H1 (cell line): ENCODE measurements at regions not wholly inside any gene's neighbourhood (a gene's known extent, or its start where the extent isn't known, plus 50 kb on each side); places are given as distances from the start of the nearest gene placed in this dataset.

Source experiments
- CTCF ChIA-PET: fragments of 300-600 bp; sonication (Branson Sonifier 250); formaldehyde crosslinking; loops from one replicate; lab custom pipeline; 2021; ENCODE audit not compliant: partially characterized antibody; lab: Charles Lee
- POLR2A ChIA-PET: fragments of 300-600 bp; sonication (Branson Sonifier 250); formaldehyde crosslinking; loops from one replicate; lab custom pipeline; 2021; ENCODE audit warnings: inconsistent platforms; ENCODE audit not compliant: partially characterized antibody; lab: Charles Lee
- DNase-seq, 2 experiments: peaks; one replicate each; pipeline versions ENCODE4 v3.0.0 to v3.0.0-alpha.2; 2010 to 2022; ENCODE audit warnings: low spot score in 2 of 2, low read depth in 1 of 2, mixed read lengths in 1 of 2
- FAIRE-seq: peaks from 2 replicates; lab custom pipeline; 2011; peaks lifted over from hg19 to GRCh38; lab: Jason Lieb, UNC
- H2AFZ ChIP-seq: 2 replicates; pipeline ENCODE4 v1.8.1; 2012; ENCODE audit warnings: low read length, inconsistent platforms
- H2AK5ac ChIP-seq: 2 replicates; pipeline ENCODE4 v1.6.1; 2013; ENCODE audit warnings: low read depth, low read length
- H2BK120ac ChIP-seq: replicated peaks from 2 replicates; pipeline ENCODE3; 2013; ENCODE audit warnings: low read depth, low read length, inconsistent platforms
- H2BK12ac ChIP-seq: 2 replicates; pipeline ENCODE4 v1.6.1; 2013; ENCODE audit warnings: low read depth, low read length
- H2BK15ac ChIP-seq: 2 replicates; pipeline ENCODE4 v1.6.1; 2013; ENCODE audit warnings: low read length
- H2BK20ac ChIP-seq: 2 replicates; pipeline ENCODE4 v1.6.1; 2013; ENCODE audit warnings: low read length
- H2BK5ac ChIP-seq: 2 replicates; pipeline ENCODE4 v1.6.1; 2013; ENCODE audit warnings: low read depth, low read length
- H3K14ac ChIP-seq: 2 replicates; pipeline ENCODE4 v1.6.1; 2013; ENCODE audit warnings: inconsistent platforms; ENCODE audit not compliant: insufficient read length
- H3K18ac ChIP-seq: 2 replicates; pipeline ENCODE4 v1.6.1; 2013; ENCODE audit warnings: low read length; ENCODE audit errors: extremely low read depth
- H3K23ac ChIP-seq: 2 replicates; pipeline ENCODE4 v1.6.1; 2013; ENCODE audit warnings: inconsistent platforms; ENCODE audit not compliant: insufficient read length
- H3K23me2 ChIP-seq: 2 replicates; pipeline ENCODE4 v1.6.1; 2013; ENCODE audit warnings: low read depth, low read length
- H3K27ac ChIP-seq: 2 replicates; pipeline ENCODE4 v1.6.1; 2011; ENCODE audit warnings: low read depth, low read length, inconsistent platforms
- H3K27me3 ChIP-seq, 4 experiments: replicated peaks in 1 of 4; 1 replicate in 1 of 4; 2 replicates in 3 of 4; pipeline versions ENCODE4 v1.6.1 to v1.8.1; 2011 to 2013; ENCODE audit warnings: low read length in 3 of 4, mild to moderate bottlenecking in 3 of 4, inconsistent platforms in 2 of 4, mixed read lengths in 2 of 4, moderate library complexity in 1 of 4; ENCODE audit not compliant: control insufficient read depth in 3 of 4, insufficient read depth in 3 of 4; ENCODE audit errors: extremely low read depth in 1 of 4
- H3K36me3 ChIP-seq, 4 experiments: 2 replicates each; pipeline versions ENCODE4 v1.6.1 to v1.8.1; 2011 to 2013; ENCODE audit warnings: mild to moderate bottlenecking in 4 of 4, low read length in 3 of 4, moderate library complexity in 2 of 4, control low read depth in 1 of 4, inconsistent platforms in 1 of 4; ENCODE audit not compliant: insufficient read depth in 4 of 4, control insufficient read depth in 2 of 4
- H3K4ac ChIP-seq: replicated peaks from 2 replicates; pipeline ENCODE3; 2013; ENCODE audit warnings: low read length, low read depth, mixed read lengths, inconsistent platforms; ENCODE audit not compliant: insufficient read length
- H3K4me1 ChIP-seq, 4 experiments: replicated peaks in 1 of 4; 1 replicate in 1 of 4; 2 replicates in 3 of 4; pipeline versions ENCODE4 v1.6.1 to v1.8.1; 2011 to 2013; ENCODE audit warnings: low read length in 3 of 4, inconsistent platforms in 2 of 4, mixed read lengths in 1 of 4; ENCODE audit not compliant: insufficient read depth in 4 of 4, control insufficient read depth in 3 of 4
- H3K4me2 ChIP-seq, 2 experiments: 2 replicates each; pipeline versions ENCODE4 v1.6.1 to v1.8.1; 2011 to 2013; ENCODE audit warnings: low read depth in 2 of 2, low read length in 2 of 2, control low read depth in 1 of 2, inconsistent platforms in 1 of 2, mild to moderate bottlenecking in 1 of 2; ENCODE audit not compliant: insufficient read depth in 1 of 2
- H3K4me3 ChIP-seq, 4 experiments: fragments of 200-600, 300-600 bp in 1 of 4; sonication (generic), shearing (Covaris generic), sonication (Bioruptor Twin) in 1 of 4; 2 replicates each; pipeline versions ENCODE4 v1.5.1 to v1.8.1; 2011 to 2016; ENCODE audit warnings: low read length in 4 of 4, low read depth in 3 of 4, control low read depth in 2 of 4, inconsistent platforms in 2 of 4, mild to moderate bottlenecking in 2 of 4, mixed read lengths in 1 of 4, moderate library complexity in 1 of 4; ENCODE audit not compliant: insufficient read depth in 2 of 4; ENCODE audit errors: extremely low read depth in 1 of 4
- H3K56ac ChIP-seq: replicated peaks from 2 replicates; pipeline ENCODE3; 2013; ENCODE audit warnings: low read depth, mild to moderate bottlenecking, mixed read lengths, low read length, inconsistent platforms; ENCODE audit not compliant: insufficient read length
- H3K79me1 ChIP-seq: 2 replicates; pipeline ENCODE4 v1.6.1; 2013; ENCODE audit warnings: low read depth, low read length, control low read depth
- H3K79me2 ChIP-seq, 2 experiments: 2 replicates each; pipeline versions ENCODE4 v1.6.1 to v1.8.1; 2012 to 2013; ENCODE audit warnings: low read length in 2 of 2, mild to moderate bottlenecking in 2 of 2, inconsistent platforms in 1 of 2; ENCODE audit not compliant: insufficient read depth in 2 of 2, control insufficient read depth in 1 of 2
- H3K9ac ChIP-seq, 4 experiments: replicated peaks in 1 of 4; 1 replicate in 1 of 4; 2 replicates in 3 of 4; pipeline versions ENCODE4 v1.6.1 to v1.8.1; 2011 to 2013; ENCODE audit warnings: low read depth in 3 of 4, low read length in 3 of 4, control low read depth in 2 of 4, mild to moderate bottlenecking in 2 of 4, moderate library complexity in 2 of 4, inconsistent platforms in 1 of 4; ENCODE audit errors: extremely low read depth in 1 of 4
- H3K9me3 ChIP-seq, 2 experiments: 2 replicates each; pipeline versions ENCODE4 v1.6.1 to v1.8.1; 2012 to 2013; ENCODE audit warnings: mild to moderate bottlenecking in 2 of 2, moderate library complexity in 2 of 2, control low read depth in 1 of 2, inconsistent platforms in 1 of 2, low read depth in 1 of 2, low read length in 1 of 2, mixed read lengths in 1 of 2; ENCODE audit not compliant: insufficient read depth in 2 of 2
- H4K20me1 ChIP-seq, 2 experiments: replicated peaks in 1 of 2; 2 replicates each; pipeline versions ENCODE3 to v1.8.1; 2011 to 2013; ENCODE audit warnings: inconsistent platforms in 2 of 2, low read length in 2 of 2, mild to moderate bottlenecking in 1 of 2; ENCODE audit not compliant: insufficient read depth in 2 of 2, control insufficient read depth in 1 of 2
- H4K5ac ChIP-seq: 2 replicates; pipeline ENCODE4 v1.6.1; 2013; ENCODE audit warnings: low read length, low read depth, mixed read lengths, inconsistent platforms; ENCODE audit not compliant: insufficient read length
- H4K8ac ChIP-seq: 2 replicates; pipeline ENCODE4 v1.8.0; 2013; ENCODE audit warnings: mild to moderate bottlenecking, moderate library complexity, low read length, inconsistent platforms; ENCODE audit not compliant: insufficient read depth; ENCODE audit errors: extremely low read depth
- H4K91ac ChIP-seq: replicated peaks from 2 replicates; pipeline ENCODE3; 2013; ENCODE audit warnings: low read length, mixed read lengths, inconsistent platforms; ENCODE audit not compliant: insufficient read length
- ASH2L ChIP-seq: fragments of 200-600, 300-600 bp; sonication (generic); IDR thresholded peaks from one replicate; pipeline ENCODE4 v1.7.1; 2017; ENCODE audit warnings: low read length
- CBX8 ChIP-seq: fragments of 300-800, 300-1000 bp; sonication (generic); IDR thresholded peaks from 2 replicates; pipeline ENCODE4 v1.7.1; 2016; ENCODE audit warnings: low read depth, low read length, borderline replicate concordance
- KDM1A ChIP-seq: fragments of 200-600, 300-600 bp; sonication (generic); IDR thresholded peaks from 2 replicates; pipeline ENCODE4 v1.7.1; 2016; ENCODE audit warnings: mild to moderate bottlenecking, low read length, borderline replicate concordance
- MAX ChIP-seq: IDR thresholded peaks from 2 replicates; pipeline ENCODE4 v1.6.1; 2012; ENCODE audit warnings: inconsistent platforms
- PHF8 ChIP-seq: fragments of 200-600 bp; sonication (generic); conservative IDR thresholded peaks from 2 replicates; pipeline ENCODE4 v1.7.1; 2012; ENCODE audit warnings: low read depth, mild to moderate bottlenecking, inconsistent platforms, low read length, moderate library complexity
- RBBP5 ChIP-seq: IDR thresholded peaks from 2 replicates; pipeline ENCODE4 v1.7.1; 2012; ENCODE audit warnings: low read depth, mild to moderate bottlenecking, inconsistent platforms, low read length, moderate library complexity, borderline replicate concordance
- RNF2 ChIP-seq: fragments of 200-900, 300-1000 bp; sonication (generic); IDR thresholded peaks from 2 replicates; pipeline ENCODE4 v1.7.1; 2016; ENCODE audit warnings: borderline replicate concordance, low read depth, mild to moderate bottlenecking, antibody characterized with exemption, low read length; ENCODE audit not compliant: poor library complexity, severe bottlenecking; ENCODE audit errors: missing control alignments
- RXRA ChIP-seq: IDR thresholded peaks from 2 replicates; pipeline ENCODE4 v1.6.1; 2011; ENCODE audit warnings: low read depth, mild to moderate bottlenecking, low read length, moderate library complexity; ENCODE audit not compliant: insufficient read depth
- ZNF274 ChIP-seq: IDR thresholded peaks from 2 replicates; pipeline ENCODE4 v1.7.0; 2012; ENCODE audit warnings: low read length, borderline replicate concordance; ENCODE audit errors: extremely low read depth
- WGBS, 2 experiments: shearing (Covaris generic) in 1 of 2; methylation state at CpG; one replicate each; pipeline versions ENCODE4 v1.1.6 to v1.1.7; 2013 to 2015; ENCODE audit warnings: low lambda C conversion rate in 2 of 2, mixed read lengths in 2 of 2, inconsistent platforms in 1 of 2, low coverage in 1 of 2, missing lambda C conversion rate in 1 of 2; ENCODE audit not compliant: insufficient replicate concordance in 2 of 2, insufficient coverage in 1 of 2, insufficient read length in 1 of 2; ENCODE audit errors: extremely low coverage in 1 of 2, missing lambda C conversion rate in 1 of 2; 5-methylcytosine and 5-hydroxymethylcytosine counted together

- Histone ChIP-seq H2BK5ac (peak overlapping the region; percentile 55; the same call in 1 of the 2 replicates), H2BK12ac (peak overlapping the region; percentile 55), H3K36me3 (no peaks in the 10 kb centered on the region), H3K27me3 (peaks cover 2 to 26% (median 16%) of the 10 kb centered on the region in 4 experiments; a peak in 6 of 7 replicates), H3K79me1 (no peaks in the 10 kb centered on the region), H3K18ac (peak overlapping the region; percentile 79), H3K56ac (no peak overlapping the region), H2BK120ac (no peak overlapping the region), H3K4ac (peak overlapping the region; percentile 36), H3K27ac (no peak overlapping the region; the same call in 1 of the 2 replicates), H2AFZ (peak overlapping the region; percentile 25; the same call in 1 of the 2 replicates), H4K91ac (no peak overlapping the region), H3K4me1 (peaks cover 8 to 15% (median 11%) of the 10 kb centered on the region in 4 experiments), H3K4me3 (peak overlapping the region; percentile 78 to 93 (median 80)), H3K23ac (no peak overlapping the region), H3K23me2 (peaks cover 13% of the 10 kb centered on the region), H3K79me2 (peaks cover 0 to 25% of the 10 kb centered on the region in 2 experiments; a peak in 2 of 4 replicates), H3K14ac (no peak overlapping the region), H4K5ac (no peak overlapping the region), H2BK15ac (peak overlapping the region; percentile 49; the same call in 1 of the 2 replicates), H3K4me2 (peak overlapping the region; percentile 85 to 99), H3K9me3 (no peaks in the 10 kb centered on the region), H2BK20ac (no peak overlapping the region), H4K20me1 (no peaks in the 10 kb centered on the region), H2AK5ac (0 out of 2 replicates have a peak overlapping the region, but pooled peaks have one; percentile 2), H4K8ac (no peak overlapping the region), H3K9ac (peak overlapping the region in 3 of 4 experiments; percentile 36 to 73 (median 42); a peak in 6 of 7 replicates)
- CTCF ChIA-PET = interaction anchor here (0.8 to 1.5 kb wide), 2 partner anchors 15 to 415 kb away, joined by 3 to 4 read pairs; no protein-coding TSS in a partner anchor
- POLR2A ChIA-PET = no interaction called here
- FAIRE-seq (no peak), DNase-seq (peak in 1 of 2 experiments; percentile 84)
- WGBS, 2 experiments = 4% methylated on average over 51 of the region's 65 CpGs; no CpG with 5 or more reads in 1 of the 2 experiments
- no peak for TF ChIP-seq RXRA
- peak; percentile 94 for TF ChIP-seq ASH2L
- peak; percentile 68 for TF ChIP-seq MAX
- TF ChIP-seq ZNF274 = no peak
- TF ChIP-seq RBBP5 = peak; percentile 87; the same call in 1 of the 2 replicates
- TF ChIP-seq PHF8 = peak; percentile 46; the same call in 1 of the 2 replicates
- no peak for TF ChIP-seq KDM1A
- peak; percentile 71 for TF ChIP-seq RNF2
- no peak for TF ChIP-seq CBX8
These were observed 100.8 kb upstream of the TENM3 start for GRCh38 chr4:182142176-182143085.
